Ovary (tissue), 3 donors: ENCODE measurements at regions not wholly inside any gene's neighbourhood (a gene's known extent, or its start where the extent isn't known, plus 50 kb on each side); places are given as distances from the start of the nearest gene placed in this dataset.

ENCODE experiments used
- CTCF ChIP-seq, 3 donors: fragments of 450-650 bp in 2 of 3; fragments of 200-600 bp in 1 of 3; IDR thresholded peaks; one replicate each; pipeline versions ENCODE4 v1.5.1 to v1.8.0; 2016 to 2022; ENCODE audit warnings: antibody characterized with exemption in 3 of 3, mild to moderate bottlenecking in 1 of 3
- EP300 ChIP-seq: sonication (generic); formaldehyde crosslinking; IDR thresholded peaks from one replicate; pipeline ENCODE4 v1.6.1; 2017; ENCODE audit warnings: antibody characterized with exemption
- POLR2A ChIP-seq: fragments of 450-650 bp; IDR thresholded peaks from one replicate; pipeline ENCODE4 v1.6.1; 2017; ENCODE audit warnings: antibody characterized with exemption, mild to moderate bottlenecking, moderate library complexity
- donor health status: DM: no; HTN: no; CAD: no.

DNA sequence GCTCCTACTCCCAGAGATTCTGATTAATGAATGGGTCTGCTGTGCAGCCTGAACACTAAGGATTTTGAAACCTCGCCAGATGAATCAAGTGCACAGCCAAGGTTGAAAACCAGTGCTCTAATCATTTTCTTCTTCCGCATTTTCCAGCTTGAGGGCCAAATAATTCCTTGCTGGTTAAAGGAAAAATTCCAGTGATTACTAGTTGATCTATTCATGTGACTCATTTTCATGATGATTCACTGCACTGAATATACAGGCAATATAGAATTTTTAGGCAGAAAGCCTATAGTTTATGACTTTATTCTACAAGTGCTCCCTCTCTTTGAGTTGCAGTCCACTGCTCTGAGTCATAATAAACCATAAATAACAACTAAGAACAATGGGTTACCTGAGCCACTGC, 80.6 kb upstream of the PROKR2 start:
- TF ChIP-seq POLR2A (no peak), CTCF (IDR thresholded peaks at IDR 0.05) (no peak), EP300 (no peak)
